A673 (cell line): ENCODE measurements at regions not wholly inside any gene's neighbourhood (a gene's known extent, or its start where the extent isn't known, plus 50 kb on each side); places are given as distances from the start of the nearest gene placed in this dataset.
A peak's percentile ranks its signal among the peaks of the same experiment; 100 is the strongest.

Experiments
- BruUV-seq: library from RNA; stranded (reverse); fragments of 400-500 nt; replicated peaks from 2 replicates; lab custom pipeline; 2021; lab: Mats Ljungman, UMichigan
- CTCF ChIA-PET: fragments of 300-600 bp; sonication (Branson Sonifier 250); formaldehyde crosslinking; loops from one replicate; lab custom pipeline; 2022; ENCODE audit warnings: antibody characterized with exemption; lab: Charles Lee
- POLR2A ChIA-PET: fragments of 300-600 bp; sonication (Branson Sonifier 250); formaldehyde crosslinking; loops from one replicate; lab custom pipeline; 2022; ENCODE audit warnings: antibody characterized with exemption; ENCODE audit not compliant: low non-redundant PET; lab: Charles Lee
- DNase-seq: peaks from one replicate; pipeline ENCODE4 v3.0.0-alpha.2; 2015; ENCODE audit warnings: low spot score
- H3K27ac ChIP-seq: fragments of 200-600 bp; sonication (generic); 2 replicates; pipeline ENCODE4 v1.5.1; 2016; ENCODE audit warnings: mixed run types, low read depth, mild to moderate bottlenecking, mixed read lengths, antibody characterized with exemption, low read length; ENCODE audit not compliant: poor library complexity, severe bottlenecking
- H3K27me3 ChIP-seq: fragments of 200-600 bp; sonication (generic); replicated peaks from 2 replicates; pipeline ENCODE4 v1.6.1; 2017; ENCODE audit warnings: mixed run types, low read depth, mild to moderate bottlenecking, mixed read lengths, antibody characterized with exemption, low read length; ENCODE audit not compliant: insufficient read depth, poor library complexity
- H3K36me3 ChIP-seq: fragments of 200-600 bp; sonication (generic); 2 replicates; pipeline ENCODE4 v1.6.1; 2016; ENCODE audit warnings: mixed run types, mild to moderate bottlenecking, mixed read lengths, antibody characterized with exemption, low read length; ENCODE audit not compliant: insufficient read depth, poor library complexity, severe bottlenecking
- H3K4me1 ChIP-seq: fragments of 200-600 bp; sonication (generic); 2 replicates; pipeline ENCODE4 v1.6.1; 2017; ENCODE audit warnings: mixed run types, mild to moderate bottlenecking, mixed read lengths, antibody characterized with exemption, low read length; ENCODE audit not compliant: insufficient read depth, poor library complexity, severe bottlenecking
- H3K4me3 ChIP-seq: fragments of 200-600 bp; sonication (generic); 2 replicates; pipeline ENCODE4 v1.5.1; 2016; ENCODE audit warnings: low read depth, mixed run types, mild to moderate bottlenecking, mixed read lengths, low read length; ENCODE audit not compliant: poor library complexity, severe bottlenecking
- H3K9me3 ChIP-seq: fragments of 200-600 bp; sonication (generic); 2 replicates; pipeline ENCODE4 v1.6.1; 2016; ENCODE audit warnings: mixed run types, low read depth, mild to moderate bottlenecking, mixed read lengths, antibody characterized with exemption, low read length; ENCODE audit not compliant: poor library complexity, severe bottlenecking
- CTCF ChIP-seq: fragments of 300-800, 200-600 bp; sonication (generic); conservative IDR thresholded peaks from 2 replicates; pipeline ENCODE4 v1.5.1; 2017; ENCODE audit warnings: low read depth, mild to moderate bottlenecking, antibody characterized with exemption, low read length, moderate library complexity, mixed read lengths
- EZH2 ChIP-seq: fragments of 200-600 bp; sonication (generic); IDR thresholded peaks from 2 replicates; pipeline ENCODE4 v1.6.1; 2017; ENCODE audit warnings: borderline replicate concordance, low read depth, mild to moderate bottlenecking, mixed read lengths, antibody characterized with exemption, low read length; ENCODE audit not compliant: poor library complexity, severe bottlenecking
- intact Hi-C: fragments of 100-400 bp; cut with micrococcal nuclease; formaldehyde crosslinking; loops from one replicate; pipeline ENCODE4 v1.10.0; 2022; ENCODE audit not compliant: unreplicated experiment

- Histone ChIP-seq H3K4me1 (peaks cover 58% of the 10 kb centered on the region), H3K9me3 (no peaks in the 10 kb centered on the region), H3K27ac (peak overlapping the region; percentile 18), H3K36me3 (peaks cover 7% of the 10 kb centered on the region), H3K27me3 (no peaks in the 10 kb centered on the region), H3K4me3 (no peak overlapping the region)
- no peak for DNase-seq
- ChIA-PET CTCF (no interaction called here), POLR2A (no interaction called here)
- intact Hi-C loops, result no loop called here
- no TSS peak for BruUV-seq
- TF ChIP-seq CTCF (no peak), EZH2 (no peak)
These were observed 166.8 kb downstream of the DAD1 start for GRCh38 chr14:22422238-22422637.

GRCh38 chr14:22420598-22421186 lies 168.3 kb downstream of the DAD1 start:
- no peak overlapping the region for H3K4me3 ChIP-seq
- TF ChIP-seq EZH2, result no peak
- TF ChIP-seq CTCF, result peak; percentile 26; the same call in 1 of the 2 replicates
- H3K36me3 ChIP-seq, result peaks cover 7% of the 10 kb centered on the region
- H3K9me3 ChIP-seq, result no peaks in the 10 kb centered on the region
- H3K27ac ChIP-seq, result peak overlapping the region; percentile 99
- intact Hi-C loops, result no loop called here
- no peaks in the 10 kb centered on the region for H3K27me3 ChIP-seq
- CTCF ChIA-PET, result interaction anchor here (0.8 kb wide), 1 partner anchor 52 kb away, joined by 3 read pairs; no protein-coding TSS in a partner anchor
- BruUV-seq, result no TSS peak
- POLR2A ChIA-PET, result interaction anchor here (1.7 kb wide), 1 partner anchor 11 kb away, joined by 5 read pairs; no protein-coding TSS in a partner anchor
- peak; percentile 55 for DNase-seq
- peaks cover 60% of the 10 kb centered on the region for H3K4me1 ChIP-seq

- intact Hi-C loops, result loop anchor here (5.0 kb wide), 4 partner anchors 53 to 762 kb away; no protein-coding TSS in a partner anchor
- Histone ChIP-seq H3K9me3 (no peaks in the 10 kb centered on the region), H3K27me3 (no peaks in the 10 kb centered on the region), H3K27ac (peak overlapping the region; percentile 99), H3K36me3 (peaks cover 7% of the 10 kb centered on the region), H3K4me3 (no peak overlapping the region), H3K4me1 (peaks cover 65% of the 10 kb centered on the region)
- POLR2A ChIA-PET, result interaction anchor here (0.8 kb wide), 1 partner anchor 762 kb away, joined by 4 read pairs; no protein-coding TSS in a partner anchor
- CTCF ChIA-PET, result no interaction called here
- TF ChIP-seq EZH2, result no peak
- no peak for TF ChIP-seq CTCF
- BruUV-seq, result no TSS peak
- DNase-seq, result no peak
These were observed 169.4 kb downstream of the DAD1 start for GRCh38 chr14:22419620-22420019.
